GM23338 (cell line): ENCODE measurements at regions not wholly inside any gene's neighbourhood (a gene's known extent, or its start where the extent isn't known, plus 50 kb on each side); places are given as distances from the start of the nearest gene placed in this dataset.

Experiments
- ATAC-seq: fragments of 200-7000 bp; cut with Tn5 transposase; 3 replicates; pipeline ENCODE4 v1.9.1; 2020
- DNase-seq: peaks from one replicate; pipeline ENCODE4 v3.0.0-alpha.2; 2015; ENCODE audit warnings: low spot score
- H2AFZ ChIP-seq: fragments of 200-600 bp; sonication (generic); 2 replicates; pipeline ENCODE4 v1.8.0; 2016; ENCODE audit warnings: antibody characterized with exemption, mild to moderate bottlenecking, moderate library complexity
- H3F3A ChIP-seq: fragments of 200-600 bp; sonication (generic); replicated peaks from 2 replicates; pipeline ENCODE4 v1.8.0; 2017; ENCODE audit warnings: antibody characterized with exemption, mixed run types, low read depth
- H3K27ac ChIP-seq: fragments of 200-600 bp; sonication (generic); 2 replicates; pipeline ENCODE4 v1.6.1; 2016; ENCODE audit warnings: low read depth
- H3K27me3 ChIP-seq: fragments of 200-600 bp; sonication (generic); 2 replicates; pipeline ENCODE4 v1.8.0; 2016; ENCODE audit warnings: mild to moderate bottlenecking, mixed run types, moderate library complexity; ENCODE audit not compliant: insufficient read depth
- H3K36me3 ChIP-seq: fragments of 200-600 bp; sonication (generic); 2 replicates; pipeline ENCODE4 v1.8.0; 2016; ENCODE audit warnings: mild to moderate bottlenecking; ENCODE audit not compliant: insufficient read depth
- H3K4me1 ChIP-seq: fragments of 200-600 bp; sonication (generic); 2 replicates; pipeline ENCODE4 v1.8.0; 2016; ENCODE audit warnings: mild to moderate bottlenecking, moderate library complexity; ENCODE audit not compliant: insufficient read depth
- H3K4me2 ChIP-seq: fragments of 200-600 bp; sonication (generic); 2 replicates; pipeline ENCODE4 v1.7.1; 2017; ENCODE audit warnings: mixed run types
- H3K4me3 ChIP-seq: fragments of 200-600 bp; sonication (generic); 2 replicates; pipeline ENCODE4 v1.6.1; 2016; ENCODE audit warnings: mixed run types
- H3K79me2 ChIP-seq: fragments of 200-600 bp; sonication (generic); replicated peaks from 2 replicates; pipeline ENCODE4 v1.8.0; 2017; ENCODE audit warnings: mild to moderate bottlenecking; ENCODE audit not compliant: insufficient read depth
- H3K9me2 ChIP-seq: fragments of 200-600 bp; sonication (generic); 2 replicates; pipeline ENCODE4 v1.8.0; 2017; ENCODE audit not compliant: insufficient read depth
- H4K20me1 ChIP-seq: fragments of 200-600 bp; sonication (generic); replicated peaks from 2 replicates; pipeline ENCODE4 v1.8.0; 2017; ENCODE audit warnings: mild to moderate bottlenecking; ENCODE audit not compliant: insufficient read depth
- H3K27ac Mint-ChIP-seq: 2 replicates; pipeline ENCODE4 v1.8.0; 2020; ENCODE audit warnings: inconsistent platforms, mild to moderate bottlenecking, moderate library complexity, mixed read lengths
- H3K27me3 Mint-ChIP-seq: 3 replicates; pipeline ENCODE4 v1.8.0; 2022; ENCODE audit warnings: low read depth, mild to moderate bottlenecking, moderate library complexity, mixed read lengths, inconsistent platforms; ENCODE audit not compliant: insufficient read depth, poor library complexity
- H3K36me3 Mint-ChIP-seq: 3 replicates; pipeline ENCODE4 v1.8.0; 2021; ENCODE audit warnings: low read depth, mild to moderate bottlenecking, inconsistent platforms, moderate library complexity, mixed read lengths
- H3K4me1 Mint-ChIP-seq: 3 replicates; pipeline ENCODE4 v1.8.0; 2020; ENCODE audit warnings: mild to moderate bottlenecking, inconsistent platforms, mixed read lengths
- H3K4me3 Mint-ChIP-seq: 3 replicates; pipeline ENCODE4 v1.8.0; 2021; ENCODE audit warnings: moderate library complexity, mild to moderate bottlenecking, inconsistent platforms, mixed read lengths
- H3K9me3 Mint-ChIP-seq: 3 replicates; pipeline ENCODE4 v1.8.0; 2020; ENCODE audit warnings: moderate library complexity, mild to moderate bottlenecking, inconsistent platforms, mixed read lengths
- CREB1 ChIP-seq: fragments of 250-450 bp; sonication (Bioruptor Pico); IDR thresholded peaks from 2 replicates; pipeline ENCODE4 v1.5.0; 2020; ENCODE audit warnings: low read depth, mild to moderate bottlenecking, moderate library complexity
- EZH2 ChIP-seq: fragments of 200-600 bp; sonication (generic); IDR thresholded peaks from one replicate; pipeline ENCODE4 v1.8.0; 2017; ENCODE audit warnings: antibody characterized with exemption, mild to moderate bottlenecking, low read depth; ENCODE audit not compliant: unreplicated experiment
- EZH2phosphoT487 ChIP-seq: fragments of 200-600 bp; sonication (generic); IDR thresholded peaks from one replicate; pipeline ENCODE4 v1.8.1; 2018; ENCODE audit warnings: antibody characterized with exemption; ENCODE audit not compliant: unreplicated experiment
- ZNF331 ChIP-seq: fragments of 250-450 bp; sonication (Bioruptor Pico); IDR thresholded peaks from 2 replicates; pipeline ENCODE4 v1.5.0; 2020; ENCODE audit warnings: low read depth, mild to moderate bottlenecking, moderate library complexity
- TF ChIP-seq, protein P1 (sequence below): fragments of 250-450 bp; sonication (Bioruptor Pico); IDR thresholded peaks from 2 replicates; pipeline ENCODE4 v1.5.0; 2020; ENCODE audit warnings: mild to moderate bottlenecking, moderate library complexity
- TF ChIP-seq, protein P2 (sequence below), 2 experiments: fragments of 200-600 bp in 1 of 2; sonication (generic) in 1 of 2; conservative IDR thresholded peaks; 2 replicates each; pipeline versions ENCODE4 v1.5.1 to v1.6.1; 2016 to 2017; ENCODE audit warnings: antibody characterized with exemption in 2 of 2, low read depth in 2 of 2, mild to moderate bottlenecking in 2 of 2, moderate library complexity in 1 of 2
- TF ChIP-seq, protein P3 (sequence below): IDR thresholded peaks from 2 replicates; pipeline ENCODE4 v1.6.1; 2016; ENCODE audit warnings: antibody characterized with exemption

DNA sequence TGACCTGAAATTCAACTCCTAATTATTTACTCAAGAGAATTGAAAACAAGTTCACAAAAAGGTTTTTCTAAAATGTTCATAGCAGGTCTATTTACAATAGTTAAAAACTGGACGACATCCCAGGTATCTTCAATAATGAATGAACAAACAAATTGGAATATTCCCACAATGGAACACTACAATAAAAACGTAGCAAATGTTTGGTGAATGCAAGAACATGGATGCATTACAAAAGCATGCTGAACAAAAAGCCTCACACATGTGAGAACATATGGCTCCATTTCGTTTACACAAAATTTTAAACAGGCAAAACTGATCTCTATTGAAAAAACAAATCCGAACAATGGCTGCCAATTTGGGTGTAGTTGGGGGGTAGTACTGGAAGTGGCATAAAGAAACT is 669.9 kb downstream of the MTRR start:
- no peak for TF ChIP-seq EZH2
- no peak for TF ChIP-seq EZH2phosphoT487
- TF ChIP-seq ZNF331 (CRISPR knock-in tag), result no peak
- TF ChIP-seq, protein P1, sequence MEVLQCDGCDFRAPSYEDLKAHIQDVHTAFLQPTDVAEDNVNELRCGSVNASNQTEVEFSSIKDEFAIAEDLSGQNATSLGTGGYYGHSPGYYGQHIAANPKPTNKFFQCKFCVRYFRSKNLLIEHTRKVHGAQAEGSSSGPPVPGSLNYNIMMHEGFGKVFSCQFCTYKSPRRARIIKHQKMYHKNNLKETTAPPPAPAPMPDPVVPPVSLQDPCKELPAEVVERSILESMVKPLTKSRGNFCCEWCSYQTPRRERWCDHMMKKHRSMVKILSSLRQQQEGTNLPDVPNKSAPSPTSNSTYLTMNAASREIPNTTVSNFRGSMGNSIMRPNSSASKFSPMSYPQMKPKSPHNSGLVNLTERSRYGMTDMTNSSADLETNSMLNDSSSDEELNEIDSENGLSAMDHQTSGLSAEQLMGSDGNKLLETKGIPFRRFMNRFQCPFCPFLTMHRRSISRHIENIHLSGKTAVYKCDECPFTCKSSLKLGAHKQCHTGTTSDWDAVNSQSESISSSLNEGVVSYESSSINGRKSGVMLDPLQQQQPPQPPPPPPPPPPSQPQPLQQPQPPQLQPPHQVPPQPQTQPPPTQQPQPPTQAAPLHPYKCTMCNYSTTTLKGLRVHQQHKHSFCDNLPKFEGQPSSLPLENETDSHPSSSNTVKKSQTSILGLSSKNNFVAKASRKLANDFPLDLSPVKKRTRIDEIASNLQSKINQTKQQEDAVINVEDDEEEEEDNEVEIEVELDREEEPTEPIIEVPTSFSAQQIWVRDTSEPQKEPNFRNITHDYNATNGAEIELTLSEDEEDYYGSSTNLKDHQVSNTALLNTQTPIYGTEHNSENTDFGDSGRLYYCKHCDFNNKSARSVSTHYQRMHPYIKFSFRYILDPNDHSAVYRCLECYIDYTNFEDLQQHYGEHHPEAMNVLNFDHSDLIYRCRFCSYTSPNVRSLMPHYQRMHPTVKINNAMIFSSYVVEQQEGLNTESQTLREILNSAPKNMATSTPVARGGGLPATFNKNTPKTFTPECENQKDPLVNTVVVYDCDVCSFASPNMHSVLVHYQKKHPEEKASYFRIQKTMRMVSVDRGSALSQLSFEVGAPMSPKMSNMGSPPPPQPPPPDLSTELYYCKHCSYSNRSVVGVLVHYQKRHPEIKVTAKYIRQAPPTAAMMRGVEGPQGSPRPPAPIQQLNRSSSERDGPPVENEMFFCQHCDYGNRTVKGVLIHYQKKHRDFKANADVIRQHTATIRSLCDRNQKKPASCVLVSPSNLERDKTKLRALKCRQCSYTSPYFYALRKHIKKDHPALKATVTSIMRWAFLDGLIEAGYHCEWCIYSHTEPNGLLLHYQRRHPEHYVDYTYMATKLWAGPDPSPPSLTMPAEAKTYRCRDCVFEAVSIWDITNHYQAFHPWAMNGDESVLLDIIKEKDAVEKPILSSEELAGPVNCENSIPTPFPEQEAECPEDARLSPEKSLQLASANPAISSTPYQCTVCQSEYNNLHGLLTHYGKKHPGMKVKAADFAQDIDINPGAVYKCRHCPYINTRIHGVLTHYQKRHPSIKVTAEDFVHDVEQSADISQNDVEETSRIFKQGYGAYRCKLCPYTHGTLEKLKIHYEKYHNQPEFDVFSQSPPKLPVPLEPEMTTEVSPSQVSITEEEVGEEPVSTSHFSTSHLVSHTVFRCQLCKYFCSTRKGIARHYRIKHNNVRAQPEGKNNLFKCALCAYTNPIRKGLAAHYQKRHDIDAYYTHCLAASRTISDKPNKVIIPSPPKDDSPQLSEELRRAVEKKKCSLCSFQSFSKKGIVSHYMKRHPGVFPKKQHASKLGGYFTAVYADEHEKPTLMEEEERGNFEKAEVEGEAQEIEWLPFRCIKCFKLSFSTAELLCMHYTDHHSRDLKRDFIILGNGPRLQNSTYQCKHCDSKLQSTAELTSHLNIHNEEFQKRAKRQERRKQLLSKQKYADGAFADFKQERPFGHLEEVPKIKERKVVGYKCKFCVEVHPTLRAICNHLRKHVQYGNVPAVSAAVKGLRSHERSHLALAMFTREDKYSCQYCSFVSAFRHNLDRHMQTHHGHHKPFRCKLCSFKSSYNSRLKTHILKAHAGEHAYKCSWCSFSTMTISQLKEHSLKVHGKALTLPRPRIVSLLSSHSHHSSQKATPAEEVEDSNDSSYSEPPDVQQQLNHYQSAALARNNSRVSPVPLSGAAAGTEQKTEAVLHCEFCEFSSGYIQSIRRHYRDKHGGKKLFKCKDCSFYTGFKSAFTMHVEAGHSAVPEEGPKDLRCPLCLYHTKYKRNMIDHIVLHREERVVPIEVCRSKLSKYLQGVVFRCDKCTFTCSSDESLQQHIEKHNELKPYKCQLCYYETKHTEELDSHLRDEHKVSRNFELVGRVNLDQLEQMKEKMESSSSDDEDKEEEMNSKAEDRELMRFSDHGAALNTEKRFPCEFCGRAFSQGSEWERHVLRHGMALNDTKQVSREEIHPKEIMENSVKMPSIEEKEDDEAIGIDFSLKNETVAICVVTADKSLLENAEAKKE (CRISPR knock-in tag), result no peak
- no peak for TF ChIP-seq CREB1 (CRISPR knock-in tag)
- TF ChIP-seq, protein P2, sequence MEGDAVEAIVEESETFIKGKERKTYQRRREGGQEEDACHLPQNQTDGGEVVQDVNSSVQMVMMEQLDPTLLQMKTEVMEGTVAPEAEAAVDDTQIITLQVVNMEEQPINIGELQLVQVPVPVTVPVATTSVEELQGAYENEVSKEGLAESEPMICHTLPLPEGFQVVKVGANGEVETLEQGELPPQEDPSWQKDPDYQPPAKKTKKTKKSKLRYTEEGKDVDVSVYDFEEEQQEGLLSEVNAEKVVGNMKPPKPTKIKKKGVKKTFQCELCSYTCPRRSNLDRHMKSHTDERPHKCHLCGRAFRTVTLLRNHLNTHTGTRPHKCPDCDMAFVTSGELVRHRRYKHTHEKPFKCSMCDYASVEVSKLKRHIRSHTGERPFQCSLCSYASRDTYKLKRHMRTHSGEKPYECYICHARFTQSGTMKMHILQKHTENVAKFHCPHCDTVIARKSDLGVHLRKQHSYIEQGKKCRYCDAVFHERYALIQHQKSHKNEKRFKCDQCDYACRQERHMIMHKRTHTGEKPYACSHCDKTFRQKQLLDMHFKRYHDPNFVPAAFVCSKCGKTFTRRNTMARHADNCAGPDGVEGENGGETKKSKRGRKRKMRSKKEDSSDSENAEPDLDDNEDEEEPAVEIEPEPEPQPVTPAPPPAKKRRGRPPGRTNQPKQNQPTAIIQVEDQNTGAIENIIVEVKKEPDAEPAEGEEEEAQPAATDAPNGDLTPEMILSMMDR (conservative IDR thresholded peaks at IDR 0.05; ENCODE audit: low read depth in 2 of 2), result no peak
- TF ChIP-seq, protein P3, sequence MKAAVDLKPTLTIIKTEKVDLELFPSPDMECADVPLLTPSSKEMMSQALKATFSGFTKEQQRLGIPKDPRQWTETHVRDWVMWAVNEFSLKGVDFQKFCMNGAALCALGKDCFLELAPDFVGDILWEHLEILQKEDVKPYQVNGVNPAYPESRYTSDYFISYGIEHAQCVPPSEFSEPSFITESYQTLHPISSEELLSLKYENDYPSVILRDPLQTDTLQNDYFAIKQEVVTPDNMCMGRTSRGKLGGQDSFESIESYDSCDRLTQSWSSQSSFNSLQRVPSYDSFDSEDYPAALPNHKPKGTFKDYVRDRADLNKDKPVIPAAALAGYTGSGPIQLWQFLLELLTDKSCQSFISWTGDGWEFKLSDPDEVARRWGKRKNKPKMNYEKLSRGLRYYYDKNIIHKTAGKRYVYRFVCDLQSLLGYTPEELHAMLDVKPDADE, result no peak
- H3K27me3 Mint-ChIP-seq, result no peaks in the 10 kb centered on the region
- H3K4me3 Mint-ChIP-seq, result no peak overlapping the region
- Histone ChIP-seq H3K27ac (no peak overlapping the region), H3K27me3 (no peaks in the 10 kb centered on the region), H3K4me2 (no peak overlapping the region), H3K9me2 (no peaks in the 10 kb centered on the region), H3K36me3 (no peaks in the 10 kb centered on the region), H2AFZ (no peak overlapping the region), H3K4me3 (no peak overlapping the region), H3K4me1 (no peaks in the 10 kb centered on the region), H3F3A (no peaks in the 10 kb centered on the region), H3K79me2 (no peaks in the 10 kb centered on the region), H4K20me1 (no peaks in the 10 kb centered on the region)
- no peak for DNase-seq
- peaks cover 6% of the 10 kb centered on the region; the same call in 2 of the 3 replicates for H3K4me1 Mint-ChIP-seq
- ATAC-seq, result no peak
- H3K36me3 Mint-ChIP-seq, result no peaks in the 10 kb centered on the region
- no peak overlapping the region for H3K27ac Mint-ChIP-seq
- H3K9me3 Mint-ChIP-seq, result no peaks in the 10 kb centered on the region
